ENCODE measurements at regions not wholly inside any gene's neighbourhood (a gene's known extent, or its start where the extent isn't known, plus 50 kb on each side); places are given as distances from the start of the nearest gene placed in this dataset.

- no peak for DNase-seq (ENCODE audit: low read depth, low spot score)
- TF ChIP-seq SUZ12 (IDR thresholded peaks at IDR 0.05; ENCODE audit: extremely low read depth, insufficient read depth, insufficient read length) (no peak), YY1 (IDR thresholded peaks at IDR 0.05; ENCODE audit: insufficient read depth, insufficient read length) (no peak), ZNF274 (IDR thresholded peaks at IDR 0.05; ENCODE audit: low read depth, low read length) (no peak)
- no peaks in the 10 kb centered on the region for H3K9me3 ChIP-seq (ENCODE audit: insufficient read depth, low read length)
- no peaks in the 10 kb centered on the region for H3K27me3 ChIP-seq (ENCODE audit: insufficient read depth, insufficient read length)
- H3K4me1 ChIP-seq (ENCODE audit: insufficient read depth, insufficient read length): no peaks in the 10 kb centered on the region
- no peak overlapping the region for H3K4me3 ChIP-seq (ENCODE audit: insufficient read length, low read depth)
- no peak overlapping the region for H3K9ac ChIP-seq (ENCODE audit: insufficient read length, low read depth)
- H3K36me3 ChIP-seq (ENCODE audit: insufficient read depth, insufficient read length, low read length): no peaks in the 10 kb centered on the region
Observed at GRCh38 chr6:55033016-55033546, 141.2 kb upstream of the HCRTR2 start.

GRCh38 chr6:55034752-55035151, 139.6 kb upstream of the HCRTR2 start:
- DNase-seq (ENCODE audit: low read depth, low spot score): no peak
- H3K36me3 ChIP-seq (ENCODE audit: insufficient read depth, insufficient read length, low read length): no peaks in the 10 kb centered on the region
- H3K4me3 ChIP-seq (ENCODE audit: insufficient read length, low read depth): no peak overlapping the region
- H3K9me3 ChIP-seq (ENCODE audit: insufficient read depth, low read length): no peaks in the 10 kb centered on the region
- TF ChIP-seq ZNF274 (IDR thresholded peaks at IDR 0.05; ENCODE audit: low read depth, low read length) (no peak), SUZ12 (IDR thresholded peaks at IDR 0.05; ENCODE audit: extremely low read depth, insufficient read depth, insufficient read length) (no peak), YY1 (IDR thresholded peaks at IDR 0.05; ENCODE audit: insufficient read depth, insufficient read length) (no peak)
- H3K27me3 ChIP-seq (ENCODE audit: insufficient read depth, insufficient read length): no peaks in the 10 kb centered on the region
- H3K4me1 ChIP-seq (ENCODE audit: insufficient read depth, insufficient read length): no peaks in the 10 kb centered on the region
- H3K9ac ChIP-seq (ENCODE audit: insufficient read length, low read depth): no peak overlapping the region

GRCh38 chr6:55040102-55040848, 134.0 kb upstream of the HCRTR2 start:
- Histone ChIP-seq H3K27me3 (ENCODE audit: insufficient read depth, insufficient read length) (no peaks in the 10 kb centered on the region), H3K36me3 (ENCODE audit: insufficient read depth, insufficient read length, low read length) (no peaks in the 10 kb centered on the region), H3K4me1 (ENCODE audit: insufficient read depth, insufficient read length) (no peaks in the 10 kb centered on the region), H3K4me3 (ENCODE audit: insufficient read length, low read depth) (no peak overlapping the region), H3K9ac (ENCODE audit: insufficient read length, low read depth) (no peak overlapping the region), H3K9me3 (ENCODE audit: insufficient read depth, low read length) (no peaks in the 10 kb centered on the region)
- TF ChIP-seq YY1 (IDR thresholded peaks at IDR 0.05; ENCODE audit: insufficient read depth, insufficient read length): no peak
- TF ChIP-seq SUZ12 (IDR thresholded peaks at IDR 0.05; ENCODE audit: extremely low read depth, insufficient read depth, insufficient read length): no peak
- no peak for TF ChIP-seq ZNF274 (IDR thresholded peaks at IDR 0.05; ENCODE audit: low read depth, low read length)
- DNase-seq (ENCODE audit: low read depth, low spot score): no peak

- Histone ChIP-seq H3K36me3 (ENCODE audit: insufficient read depth, insufficient read length, low read length) (no peaks in the 10 kb centered on the region), H3K27me3 (ENCODE audit: insufficient read depth, insufficient read length) (no peaks in the 10 kb centered on the region), H3K9ac (ENCODE audit: insufficient read length, low read depth) (no peak overlapping the region), H3K4me1 (ENCODE audit: insufficient read depth, insufficient read length) (no peaks in the 10 kb centered on the region), H3K4me3 (ENCODE audit: insufficient read length, low read depth) (no peak overlapping the region), H3K9me3 (ENCODE audit: insufficient read depth, low read length) (no peaks in the 10 kb centered on the region)
- TF ChIP-seq ZNF274 (IDR thresholded peaks at IDR 0.05; ENCODE audit: low read depth, low read length): no peak
- no peak for TF ChIP-seq SUZ12 (IDR thresholded peaks at IDR 0.05; ENCODE audit: extremely low read depth, insufficient read depth, insufficient read length)
- TF ChIP-seq YY1 (IDR thresholded peaks at IDR 0.05; ENCODE audit: insufficient read depth, insufficient read length): no peak
- DNase-seq (ENCODE audit: low read depth, low spot score): peak; percentile 1
Observed at GRCh38 chr6:55046869-55047422, 127.4 kb upstream of the HCRTR2 start.

- Histone ChIP-seq H3K36me3 (ENCODE audit: insufficient read depth, insufficient read length, low read length) (no peaks in the 10 kb centered on the region), H3K4me3 (ENCODE audit: insufficient read length, low read depth) (no peak overlapping the region), H3K9ac (ENCODE audit: insufficient read length, low read depth) (no peak overlapping the region), H3K4me1 (ENCODE audit: insufficient read depth, insufficient read length) (no peaks in the 10 kb centered on the region), H3K27me3 (ENCODE audit: insufficient read depth, insufficient read length) (no peaks in the 10 kb centered on the region), H3K9me3 (ENCODE audit: insufficient read depth, low read length) (no peaks in the 10 kb centered on the region)
- no peak for TF ChIP-seq ZNF274 (IDR thresholded peaks at IDR 0.05; ENCODE audit: low read depth, low read length)
- TF ChIP-seq SUZ12 (IDR thresholded peaks at IDR 0.05; ENCODE audit: extremely low read depth, insufficient read depth, insufficient read length): no peak
- no peak for TF ChIP-seq YY1 (IDR thresholded peaks at IDR 0.05; ENCODE audit: insufficient read depth, insufficient read length)
- DNase-seq (ENCODE audit: low read depth, low spot score): no peak
Observed at GRCh38 chr6:55047451-55048044, 126.8 kb upstream of the HCRTR2 start.

- Histone ChIP-seq H3K27me3 (ENCODE audit: insufficient read depth, insufficient read length) (no peaks in the 10 kb centered on the region), H3K4me3 (ENCODE audit: insufficient read length, low read depth) (no peak overlapping the region), H3K36me3 (ENCODE audit: insufficient read depth, insufficient read length, low read length) (no peaks in the 10 kb centered on the region), H3K9ac (ENCODE audit: insufficient read length, low read depth) (no peak overlapping the region), H3K9me3 (ENCODE audit: insufficient read depth, low read length) (no peaks in the 10 kb centered on the region), H3K4me1 (ENCODE audit: insufficient read depth, insufficient read length) (no peaks in the 10 kb centered on the region)
- TF ChIP-seq ZNF274 (IDR thresholded peaks at IDR 0.05; ENCODE audit: low read depth, low read length) (no peak), SUZ12 (IDR thresholded peaks at IDR 0.05; ENCODE audit: extremely low read depth, insufficient read depth, insufficient read length) (no peak), YY1 (IDR thresholded peaks at IDR 0.05; ENCODE audit: insufficient read depth, insufficient read length) (no peak)
- no peak for DNase-seq (ENCODE audit: low read depth, low spot score)
Observed at GRCh38 chr6:55049866-55050265, 124.4 kb upstream of the HCRTR2 start.

- Histone ChIP-seq H3K4me1 (ENCODE audit: insufficient read depth, insufficient read length) (no peaks in the 10 kb centered on the region), H3K36me3 (ENCODE audit: insufficient read depth, insufficient read length, low read length) (no peaks in the 10 kb centered on the region), H3K27me3 (ENCODE audit: insufficient read depth, insufficient read length) (no peaks in the 10 kb centered on the region), H3K4me3 (ENCODE audit: insufficient read length, low read depth) (no peak overlapping the region), H3K9me3 (ENCODE audit: insufficient read depth, low read length) (no peaks in the 10 kb centered on the region), H3K9ac (ENCODE audit: insufficient read length, low read depth) (no peak overlapping the region)
- TF ChIP-seq YY1 (IDR thresholded peaks at IDR 0.05; ENCODE audit: insufficient read depth, insufficient read length) (no peak), ZNF274 (IDR thresholded peaks at IDR 0.05; ENCODE audit: low read depth, low read length) (no peak), SUZ12 (IDR thresholded peaks at IDR 0.05; ENCODE audit: extremely low read depth, insufficient read depth, insufficient read length) (no peak)
- DNase-seq (ENCODE audit: low read depth, low spot score): no peak
Observed at GRCh38 chr6:55052846-55053245, 121.5 kb upstream of the HCRTR2 start.
